ENCODE measurements at regions not wholly inside any gene's neighbourhood (a gene's known extent, or its start where the extent isn't known, plus 50 kb on each side); places are given as distances from the start of the nearest gene placed in this dataset.

DNA sequence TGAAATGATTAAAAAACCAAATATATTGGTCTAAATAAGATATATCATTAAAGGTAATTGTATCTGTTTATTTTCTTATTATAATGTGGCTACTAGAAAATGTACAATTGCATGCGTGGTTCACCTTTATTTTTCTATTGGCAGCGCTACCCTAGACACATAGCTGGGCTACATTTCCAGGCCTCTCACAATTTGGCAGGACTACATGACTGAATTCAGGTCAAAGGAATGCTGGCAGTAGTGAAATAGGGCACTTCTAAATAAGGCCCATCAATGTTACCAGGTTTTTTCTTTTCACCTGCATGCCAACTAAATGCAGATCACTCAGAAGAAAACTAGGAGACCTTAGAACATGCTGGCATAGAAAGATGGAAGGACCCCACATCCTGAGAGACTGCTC is 1072.9 kb upstream of the SLIT2 start:
- no peaks in the 10 kb centered on the region for H3K4me1 ChIP-seq
- H3K4me3 ChIP-seq = no peak overlapping the region
- ATAC-seq (ENCODE audit: low FRiP score in 2 of 2) (no peak), DNase-seq (no peak)
- TF ChIP-seq POLR2A (IDR thresholded peaks at IDR 0.05) (no peak), EP300 (IDR thresholded peaks at IDR 0.05) (no peak), POLR2AphosphoS5 (IDR thresholded peaks at IDR 0.05) (no peak)
- TF ChIP-seq, protein P1, sequence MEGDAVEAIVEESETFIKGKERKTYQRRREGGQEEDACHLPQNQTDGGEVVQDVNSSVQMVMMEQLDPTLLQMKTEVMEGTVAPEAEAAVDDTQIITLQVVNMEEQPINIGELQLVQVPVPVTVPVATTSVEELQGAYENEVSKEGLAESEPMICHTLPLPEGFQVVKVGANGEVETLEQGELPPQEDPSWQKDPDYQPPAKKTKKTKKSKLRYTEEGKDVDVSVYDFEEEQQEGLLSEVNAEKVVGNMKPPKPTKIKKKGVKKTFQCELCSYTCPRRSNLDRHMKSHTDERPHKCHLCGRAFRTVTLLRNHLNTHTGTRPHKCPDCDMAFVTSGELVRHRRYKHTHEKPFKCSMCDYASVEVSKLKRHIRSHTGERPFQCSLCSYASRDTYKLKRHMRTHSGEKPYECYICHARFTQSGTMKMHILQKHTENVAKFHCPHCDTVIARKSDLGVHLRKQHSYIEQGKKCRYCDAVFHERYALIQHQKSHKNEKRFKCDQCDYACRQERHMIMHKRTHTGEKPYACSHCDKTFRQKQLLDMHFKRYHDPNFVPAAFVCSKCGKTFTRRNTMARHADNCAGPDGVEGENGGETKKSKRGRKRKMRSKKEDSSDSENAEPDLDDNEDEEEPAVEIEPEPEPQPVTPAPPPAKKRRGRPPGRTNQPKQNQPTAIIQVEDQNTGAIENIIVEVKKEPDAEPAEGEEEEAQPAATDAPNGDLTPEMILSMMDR (IDR thresholded peaks at IDR 0.05) = no peak
- no peaks in the 10 kb centered on the region for H3K27me3 ChIP-seq
- H3K36me3 ChIP-seq = no peaks in the 10 kb centered on the region
- no peaks in the 10 kb centered on the region for H3K9me3 ChIP-seq
- WGBS, 2 donors = 66 to 71% methylated on average over 2 of the region's 2 CpGs
- no peak overlapping the region for H3K27ac ChIP-seq

DNA sequence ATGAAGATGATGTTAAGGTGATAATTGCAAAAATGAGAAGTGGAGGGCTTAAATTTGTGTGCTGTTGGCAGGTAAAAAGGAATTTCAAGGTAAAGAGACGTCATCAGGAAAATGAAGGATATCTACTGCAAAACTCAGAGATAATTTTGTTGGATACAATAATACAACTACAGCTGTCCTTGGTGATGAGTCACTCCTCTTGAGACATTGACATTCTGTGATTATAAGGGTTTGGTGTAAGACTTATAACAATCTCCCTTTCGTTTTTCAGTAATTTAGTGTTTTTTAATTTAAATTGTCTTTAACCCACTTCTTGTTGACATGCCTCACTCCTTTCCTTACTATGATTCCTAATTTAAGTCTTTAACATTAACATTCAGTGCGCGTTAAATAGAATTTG is 1074.1 kb upstream of the SLIT2 start:
- no peaks in the 10 kb centered on the region for H3K9me3 ChIP-seq
- no peak overlapping the region for H3K4me3 ChIP-seq
- no peaks in the 10 kb centered on the region for H3K4me1 ChIP-seq
- 80 to 92% methylated on average over 4 of the region's 4 CpGs for WGBS, 2 donors
- ATAC-seq (ENCODE audit: low FRiP score in 2 of 2) (no peak), DNase-seq (no peak)
- no peak overlapping the region for H3K27ac ChIP-seq
- H3K36me3 ChIP-seq = no peaks in the 10 kb centered on the region
- H3K27me3 ChIP-seq = no peaks in the 10 kb centered on the region
- no peak for TF ChIP-seq POLR2AphosphoS5 (IDR thresholded peaks at IDR 0.05)
- TF ChIP-seq, protein P1 (IDR thresholded peaks at IDR 0.05) = no peak
- TF ChIP-seq POLR2A (IDR thresholded peaks at IDR 0.05) = no peak
- no peak for TF ChIP-seq EP300 (IDR thresholded peaks at IDR 0.05)

DNA sequence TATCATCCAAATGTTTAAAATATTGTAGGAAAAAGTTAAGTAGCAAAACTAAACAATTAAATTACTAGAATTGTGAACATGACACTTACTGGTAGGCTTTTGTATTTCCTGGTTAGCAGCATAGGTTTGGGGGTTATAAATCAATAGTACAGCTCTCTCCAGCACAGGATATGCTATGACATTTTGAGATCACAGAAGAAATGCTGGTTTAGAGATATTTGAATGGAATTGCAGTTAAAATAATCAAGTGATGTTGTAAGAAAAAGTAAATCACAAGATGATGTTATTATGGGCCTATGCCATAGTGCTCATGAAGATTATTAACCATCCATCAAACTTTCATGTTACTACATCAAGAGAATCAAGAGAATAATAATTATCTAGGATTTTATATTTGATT is 1079.9 kb upstream of the SLIT2 start:
- Histone ChIP-seq H3K27me3 (no peaks in the 10 kb centered on the region), H3K4me1 (no peaks in the 10 kb centered on the region), H3K9me3 (no peaks in the 10 kb centered on the region), H3K36me3 (no peaks in the 10 kb centered on the region), H3K27ac (no peak overlapping the region), H3K4me3 (no peak overlapping the region)
- TF ChIP-seq, protein P1 (IDR thresholded peaks at IDR 0.05) = no peak
- no peak for TF ChIP-seq POLR2AphosphoS5 (IDR thresholded peaks at IDR 0.05)
- TF ChIP-seq EP300 (IDR thresholded peaks at IDR 0.05) = no peak
- no peak for TF ChIP-seq POLR2A (IDR thresholded peaks at IDR 0.05)
- no peak for ATAC-seq (ENCODE audit: low FRiP score in 2 of 2)
- DNase-seq = no peak

DNA sequence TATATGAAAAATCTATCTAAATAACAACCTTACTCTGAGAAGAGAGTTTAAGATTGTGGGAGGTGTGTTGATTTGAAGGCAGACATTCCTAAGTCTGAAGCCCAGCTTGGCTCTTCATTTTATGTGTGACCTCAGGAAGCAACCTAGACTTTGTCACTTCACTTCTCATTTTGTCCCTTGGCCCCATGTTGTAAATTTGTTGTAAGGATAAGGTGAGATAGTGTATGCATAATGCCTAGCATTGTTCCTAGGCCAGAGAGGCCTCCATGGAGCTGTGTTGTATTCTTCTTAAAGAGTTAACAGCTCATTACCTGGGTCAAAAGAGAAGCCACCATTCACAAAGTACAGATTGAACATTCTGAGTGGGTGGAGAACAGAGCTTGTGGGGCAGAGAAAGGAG is 1084.4 kb upstream of the SLIT2 start:
- Histone ChIP-seq H3K27me3 (no peaks in the 10 kb centered on the region), H3K27ac (no peak overlapping the region), H3K9me3 (no peaks in the 10 kb centered on the region), H3K4me1 (no peaks in the 10 kb centered on the region), H3K36me3 (no peaks in the 10 kb centered on the region), H3K4me3 (no peak overlapping the region)
- TF ChIP-seq POLR2A (IDR thresholded peaks at IDR 0.05) = no peak
- no peak for TF ChIP-seq EP300 (IDR thresholded peaks at IDR 0.05)
- TF ChIP-seq, protein P1 (IDR thresholded peaks at IDR 0.05) = no peak
- TF ChIP-seq POLR2AphosphoS5 (IDR thresholded peaks at IDR 0.05) = no peak
- DNase-seq (no peak), ATAC-seq (ENCODE audit: low FRiP score in 2 of 2) (no peak)

DNA sequence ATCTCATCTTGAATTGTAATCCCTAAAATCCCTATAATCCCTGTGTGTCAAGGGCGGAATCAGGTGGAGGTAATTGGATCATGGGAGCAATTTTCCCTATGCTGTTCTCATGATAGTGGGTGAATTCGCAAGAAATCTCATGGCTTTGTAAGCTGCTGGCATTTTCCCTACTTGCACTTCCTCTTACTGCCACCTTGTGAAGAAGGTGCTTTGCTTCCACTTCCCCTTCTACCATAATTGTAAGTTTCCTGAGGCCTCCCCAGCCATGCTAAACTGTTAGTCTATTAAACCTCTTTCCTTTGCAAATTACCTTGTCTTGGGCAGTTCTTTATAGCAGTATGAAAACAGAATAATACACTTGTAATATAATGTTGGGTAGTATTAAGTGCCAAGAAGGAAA is 1087.4 kb upstream of the SLIT2 start:
- DNase-seq (no peak), ATAC-seq (ENCODE audit: low FRiP score in 2 of 2) (no peak)
- Histone ChIP-seq H3K4me3 (no peak overlapping the region), H3K36me3 (no peaks in the 10 kb centered on the region), H3K9me3 (no peaks in the 10 kb centered on the region), H3K27ac (no peak overlapping the region), H3K27me3 (no peaks in the 10 kb centered on the region), H3K4me1 (no peaks in the 10 kb centered on the region)
- 90 to 92% methylated on average over 2 of the region's 2 CpGs for WGBS, 2 donors
- TF ChIP-seq, protein P1 (IDR thresholded peaks at IDR 0.05) = no peak
- no peak for TF ChIP-seq POLR2AphosphoS5 (IDR thresholded peaks at IDR 0.05)
- no peak for TF ChIP-seq EP300 (IDR thresholded peaks at IDR 0.05)
- no peak for TF ChIP-seq POLR2A (IDR thresholded peaks at IDR 0.05)
